NT2/D1 (cell line): ENCODE measurements at regions not wholly inside any gene's neighbourhood (a gene's known extent, or its start where the extent isn't known, plus 50 kb on each side); places are given as distances from the start of the nearest gene placed in this dataset.

ENCODE experiments used
- DNase-seq: peaks from one replicate; pipeline ENCODE4 v3.0.0-alpha.2; 2011; ENCODE audit warnings: low read depth, low spot score
- H3K27me3 ChIP-seq: 2 replicates; pipeline ENCODE4 v1.6.0; 2011; ENCODE audit warnings: mild to moderate bottlenecking; ENCODE audit not compliant: insufficient read length, insufficient read depth
- H3K36me3 ChIP-seq: 2 replicates; pipeline ENCODE4 v1.6.1; 2011; ENCODE audit warnings: mild to moderate bottlenecking, low read length, mixed read lengths; ENCODE audit not compliant: insufficient read depth, insufficient read length
- H3K4me1 ChIP-seq: 2 replicates; pipeline ENCODE4 v1.5.1; 2011; ENCODE audit not compliant: insufficient read depth, insufficient read length
- H3K4me3 ChIP-seq: 2 replicates; pipeline ENCODE4 v1.5.1; 2011; ENCODE audit warnings: low read depth; ENCODE audit not compliant: insufficient read length
- H3K9ac ChIP-seq: 2 replicates; pipeline ENCODE4 v1.6.0; 2011; ENCODE audit warnings: low read depth; ENCODE audit not compliant: insufficient read length
- H3K9me3 ChIP-seq: 2 replicates; pipeline ENCODE4 v1.5.1; 2011; ENCODE audit warnings: mild to moderate bottlenecking, low read length; ENCODE audit not compliant: insufficient read depth
- SUZ12 ChIP-seq: IDR thresholded peaks from 2 replicates; pipeline ENCODE4 v1.6.1; 2011; ENCODE audit not compliant: insufficient read length, insufficient read depth; ENCODE audit errors: extremely low read depth
- YY1 ChIP-seq: IDR thresholded peaks from 2 replicates; pipeline ENCODE4 v1.6.1; 2011; ENCODE audit not compliant: insufficient read length, insufficient read depth
- ZNF274 ChIP-seq: IDR thresholded peaks from 2 replicates; pipeline ENCODE4 v1.6.1; 2011; ENCODE audit warnings: mild to moderate bottlenecking, low read depth, low read length

- Histone ChIP-seq H3K4me1 (no peaks in the 10 kb centered on the region), H3K4me3 (no peak overlapping the region), H3K9ac (no peak overlapping the region), H3K36me3 (no peaks in the 10 kb centered on the region), H3K27me3 (no peaks in the 10 kb centered on the region), H3K9me3 (peaks cover 19% of the 10 kb centered on the region)
- no peak for TF ChIP-seq ZNF274
- TF ChIP-seq YY1, result no peak
- TF ChIP-seq SUZ12, result no peak
- no peak for DNase-seq
Observed at GRCh38 chr1:221264848-221265247, 385.6 kb downstream of the HLX start.

DNA sequence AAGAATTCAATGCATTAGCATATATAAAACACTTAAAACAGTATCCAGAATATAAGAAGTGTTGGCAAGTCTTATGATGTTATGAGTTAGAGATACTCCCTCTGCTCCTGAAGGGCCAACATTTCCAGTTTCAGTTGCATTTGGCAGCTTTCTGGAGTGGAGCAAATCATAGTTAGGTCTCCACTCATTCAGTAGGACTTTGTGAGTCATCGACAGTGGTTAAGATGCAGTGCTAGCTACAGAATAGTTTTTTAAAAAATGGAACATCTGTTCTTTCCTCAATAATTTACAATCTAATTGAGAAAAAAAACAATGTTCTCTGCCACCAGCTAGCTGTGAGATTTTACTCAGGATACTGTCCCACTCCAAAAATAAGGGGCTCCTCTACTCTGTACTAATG, 389.1 kb downstream of the HLX start:
- H3K36me3 ChIP-seq, result no peaks in the 10 kb centered on the region
- H3K9ac ChIP-seq, result no peak overlapping the region
- TF ChIP-seq ZNF274 (no peak), SUZ12 (no peak), YY1 (no peak)
- no peak for DNase-seq
- H3K4me3 ChIP-seq, result no peak overlapping the region
- no peaks in the 10 kb centered on the region for H3K4me1 ChIP-seq
- no peaks in the 10 kb centered on the region for H3K27me3 ChIP-seq
- peaks cover 12% of the 10 kb centered on the region for H3K9me3 ChIP-seq

GRCh38 chr1:221271701-221272100, 392.5 kb downstream of the HLX start:
- Histone ChIP-seq H3K4me1 (no peaks in the 10 kb centered on the region), H3K9me3 (no peaks in the 10 kb centered on the region), H3K9ac (no peak overlapping the region), H3K4me3 (no peak overlapping the region), H3K27me3 (no peaks in the 10 kb centered on the region), H3K36me3 (no peaks in the 10 kb centered on the region)
- DNase-seq, result no peak
- TF ChIP-seq YY1, result no peak
- TF ChIP-seq SUZ12, result no peak
- no peak for TF ChIP-seq ZNF274

DNA sequence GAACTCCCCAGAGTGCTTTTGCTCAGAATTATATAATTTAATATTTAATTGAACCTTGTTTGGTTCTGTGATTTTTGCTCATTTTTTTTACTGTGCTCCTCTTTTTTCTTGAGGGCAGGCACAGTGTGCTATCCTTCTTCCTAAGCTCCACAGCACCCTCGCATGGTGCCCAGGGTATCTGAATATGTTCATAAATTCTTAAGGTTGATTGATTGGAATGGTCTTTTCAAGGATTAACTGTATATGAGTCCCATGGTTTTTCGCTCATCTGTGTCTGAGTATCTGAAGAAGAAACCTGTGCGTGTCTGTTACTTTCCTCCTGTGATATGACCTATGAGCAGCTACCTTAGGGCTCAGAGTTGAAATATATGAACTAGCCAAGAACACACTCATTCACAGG, 393.7 kb downstream of the HLX start:
- H3K9me3 ChIP-seq, result no peaks in the 10 kb centered on the region
- no peaks in the 10 kb centered on the region for H3K27me3 ChIP-seq
- no peak overlapping the region for H3K4me3 ChIP-seq
- no peaks in the 10 kb centered on the region for H3K36me3 ChIP-seq
- TF ChIP-seq ZNF274, result no peak
- TF ChIP-seq YY1, result no peak
- no peak for TF ChIP-seq SUZ12
- H3K4me1 ChIP-seq, result no peaks in the 10 kb centered on the region
- H3K9ac ChIP-seq, result no peak overlapping the region
- DNase-seq, result no peak

DNA sequence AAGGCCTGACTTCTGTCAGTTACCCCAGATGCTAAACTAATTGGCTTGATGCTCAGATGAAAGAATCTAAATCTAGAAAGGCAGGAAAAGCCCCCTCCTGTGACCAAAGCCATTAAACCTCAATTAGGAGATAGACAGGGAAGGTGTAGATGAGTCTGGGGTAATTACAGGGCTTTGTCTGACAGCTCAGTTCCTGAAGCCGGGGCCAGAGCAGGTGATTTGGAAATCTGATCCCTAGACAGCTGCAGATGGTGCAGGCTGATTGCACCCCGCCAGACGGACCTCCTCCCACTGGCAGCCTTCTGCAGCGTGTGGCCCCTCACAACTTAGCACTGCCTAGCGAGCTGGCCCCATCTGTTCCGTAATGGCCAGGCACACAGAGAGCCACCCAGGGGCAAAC, 395.1 kb downstream of the HLX start:
- H3K9ac ChIP-seq, result no peak overlapping the region
- H3K4me3 ChIP-seq, result no peak overlapping the region
- no peaks in the 10 kb centered on the region for H3K27me3 ChIP-seq
- H3K4me1 ChIP-seq, result no peaks in the 10 kb centered on the region
- no peaks in the 10 kb centered on the region for H3K36me3 ChIP-seq
- no peak for DNase-seq
- no peaks in the 10 kb centered on the region for H3K9me3 ChIP-seq
- TF ChIP-seq ZNF274 (no peak), SUZ12 (no peak), YY1 (no peak)

DNA sequence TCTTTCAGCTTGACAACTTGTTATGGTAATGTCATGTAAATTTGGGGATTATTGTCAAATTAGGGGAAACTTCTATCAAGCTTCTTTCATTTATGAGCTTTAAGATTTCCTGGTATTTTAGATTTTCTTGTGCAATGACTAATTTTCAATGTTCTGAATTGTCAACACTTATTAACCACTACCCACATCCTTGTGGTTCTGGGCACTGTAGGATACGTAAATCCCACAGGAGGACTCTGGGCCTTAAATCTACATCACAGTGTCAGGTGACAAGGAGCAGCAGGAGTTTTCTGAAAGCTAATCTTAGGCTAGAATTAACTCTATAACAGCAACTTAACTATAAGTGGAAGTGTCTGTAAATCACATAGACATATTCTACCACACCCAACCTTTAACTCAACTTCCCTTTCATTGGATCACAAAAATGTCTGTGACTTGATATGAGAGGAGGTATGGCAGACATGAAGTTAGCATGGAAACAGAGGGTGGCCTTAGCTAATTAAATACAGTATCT, 397.7 kb downstream of the HLX start:
- H3K4me3 ChIP-seq, result no peak overlapping the region
- no peaks in the 10 kb centered on the region for H3K27me3 ChIP-seq
- no peaks in the 10 kb centered on the region for H3K4me1 ChIP-seq
- H3K9ac ChIP-seq, result no peak overlapping the region
- H3K36me3 ChIP-seq, result no peaks in the 10 kb centered on the region
- no peak for DNase-seq
- no peaks in the 10 kb centered on the region for H3K9me3 ChIP-seq
- TF ChIP-seq ZNF274 (no peak), YY1 (no peak), SUZ12 (no peak)

DNA sequence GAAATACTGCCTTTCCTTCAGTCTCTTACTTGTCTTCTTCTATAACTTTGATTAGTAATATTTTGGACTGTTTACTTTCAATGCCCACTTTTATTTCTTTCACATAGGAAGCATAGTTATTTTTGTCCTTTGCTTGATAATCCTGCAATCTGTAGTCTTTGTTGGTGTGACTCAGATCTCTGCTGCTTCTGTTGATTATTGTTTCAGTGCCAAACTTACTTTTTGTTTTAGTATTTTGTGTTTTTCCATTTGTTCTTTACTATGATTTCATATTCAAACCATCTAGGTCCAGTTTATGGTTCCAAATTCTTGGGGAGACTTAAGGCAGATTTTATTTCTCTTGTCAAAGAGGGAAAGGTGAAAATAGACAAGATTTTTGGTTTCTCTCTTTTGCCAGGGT, 399.9 kb downstream of the HLX start:
- TF ChIP-seq ZNF274 (no peak), YY1 (no peak), SUZ12 (no peak)
- H3K9me3 ChIP-seq, result no peaks in the 10 kb centered on the region
- H3K36me3 ChIP-seq, result no peaks in the 10 kb centered on the region
- no peak for DNase-seq
- H3K4me1 ChIP-seq, result no peaks in the 10 kb centered on the region
- H3K4me3 ChIP-seq, result no peak overlapping the region
- H3K9ac ChIP-seq, result no peak overlapping the region
- H3K27me3 ChIP-seq, result no peaks in the 10 kb centered on the region
